ENCODE measurements at regions not wholly inside any gene's neighbourhood (a gene's known extent, or its start where the extent isn't known, plus 50 kb on each side); places are given as distances from the start of the nearest gene placed in this dataset.
"Not testable (repeated sequence)": the region's sequence is repeated elsewhere in the genome, so short reads cannot be mapped to it uniquely, and the experiment has no call there.

DNA sequence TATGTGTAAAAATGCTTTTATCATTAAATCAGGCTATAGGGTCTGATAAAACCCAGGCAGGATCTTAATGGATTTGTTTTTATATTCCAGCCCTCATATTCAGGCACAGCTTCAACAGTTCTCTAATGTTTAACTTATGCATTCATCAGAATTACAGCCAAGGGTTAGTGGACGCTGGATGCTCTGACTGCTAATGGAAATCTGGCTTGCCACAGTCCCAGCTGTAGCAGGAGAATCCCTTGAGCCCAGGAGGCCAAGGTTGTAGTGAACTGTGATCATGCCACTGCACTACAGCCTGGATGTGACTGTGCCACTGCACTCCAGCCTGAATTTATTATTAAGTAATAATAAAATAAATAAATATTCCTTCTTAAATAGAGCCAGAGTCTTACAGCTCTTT, 98.0 kb downstream of the SLC25A46 start:
- Histone ChIP-seq H2AFZ (no peak overlapping the region), H4K20me1 (ENCODE audit: insufficient read depth) (no peaks in the 10 kb centered on the region), H3K27me3 (ENCODE audit: insufficient read depth, low read depth) (no peaks in the 10 kb centered on the region), H3K9me2 (ENCODE audit: insufficient read depth) (no peaks in the 10 kb centered on the region), H3K79me2 (ENCODE audit: low read depth) (no peaks in the 10 kb centered on the region), H3K4me2 (no peak overlapping the region), H3K4me1 (replicated peaks; ENCODE audit: insufficient read depth) (no peaks in the 10 kb centered on the region), H3K36me3 (ENCODE audit: low read depth) (no peaks in the 10 kb centered on the region), H3K27ac (no peak overlapping the region), H3K4me3 (no peak overlapping the region), H3F3A (ENCODE audit: insufficient read depth, low read depth) (no peaks in the 10 kb centered on the region), H3K9me3 (ENCODE audit: insufficient read depth, low read depth) (no peaks in the 10 kb centered on the region)
- POLR2A ChIA-PET (ENCODE audit: unreplicated experiment): no interaction called here
- intact Hi-C loops (cut with micrococcal nuclease; ENCODE audit: unreplicated experiment): no loop called here
- DNase-seq: no peak
- CTCF ChIA-PET: no interaction called here
- no TSS peak for BruUV-seq (replicated peaks)
- TF ChIP-seq, protein P1, sequence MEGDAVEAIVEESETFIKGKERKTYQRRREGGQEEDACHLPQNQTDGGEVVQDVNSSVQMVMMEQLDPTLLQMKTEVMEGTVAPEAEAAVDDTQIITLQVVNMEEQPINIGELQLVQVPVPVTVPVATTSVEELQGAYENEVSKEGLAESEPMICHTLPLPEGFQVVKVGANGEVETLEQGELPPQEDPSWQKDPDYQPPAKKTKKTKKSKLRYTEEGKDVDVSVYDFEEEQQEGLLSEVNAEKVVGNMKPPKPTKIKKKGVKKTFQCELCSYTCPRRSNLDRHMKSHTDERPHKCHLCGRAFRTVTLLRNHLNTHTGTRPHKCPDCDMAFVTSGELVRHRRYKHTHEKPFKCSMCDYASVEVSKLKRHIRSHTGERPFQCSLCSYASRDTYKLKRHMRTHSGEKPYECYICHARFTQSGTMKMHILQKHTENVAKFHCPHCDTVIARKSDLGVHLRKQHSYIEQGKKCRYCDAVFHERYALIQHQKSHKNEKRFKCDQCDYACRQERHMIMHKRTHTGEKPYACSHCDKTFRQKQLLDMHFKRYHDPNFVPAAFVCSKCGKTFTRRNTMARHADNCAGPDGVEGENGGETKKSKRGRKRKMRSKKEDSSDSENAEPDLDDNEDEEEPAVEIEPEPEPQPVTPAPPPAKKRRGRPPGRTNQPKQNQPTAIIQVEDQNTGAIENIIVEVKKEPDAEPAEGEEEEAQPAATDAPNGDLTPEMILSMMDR (conservative IDR thresholded peaks at IDR 0.05): no peak
- no peak for TF ChIP-seq EZH2 (IDR thresholded peaks at IDR 0.05; ENCODE audit: low read depth)

DNA sequence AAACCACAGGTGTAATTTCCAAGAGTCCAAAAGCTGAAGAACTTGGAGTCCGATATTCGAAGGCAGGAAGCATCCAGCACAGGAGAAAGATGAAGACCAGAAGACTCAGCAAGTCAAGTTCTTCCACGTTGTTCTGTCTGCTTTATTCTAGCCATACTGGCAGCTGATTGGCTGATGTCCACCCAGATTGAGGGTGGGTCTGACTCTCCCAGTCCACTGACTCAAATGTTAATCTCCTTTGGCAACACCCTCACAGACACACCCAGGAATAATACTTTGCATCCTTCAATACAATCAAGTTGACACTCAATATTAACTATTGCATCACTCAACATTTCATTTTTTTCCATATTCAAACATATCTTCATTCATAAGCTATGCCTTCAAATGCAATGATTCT, 99.5 kb downstream of the SLC25A46 start:
- BruUV-seq (replicated peaks); H3K4me3 ChIP-seq; DNase-seq; H3K9me2 ChIP-seq (ENCODE audit: insufficient read depth); H3K4me1 ChIP-seq (replicated peaks; ENCODE audit: insufficient read depth); CTCF ChIA-PET; H3K27ac ChIP-seq; H3K27me3 ChIP-seq (ENCODE audit: insufficient read depth, low read depth); H3K9me3 ChIP-seq (ENCODE audit: insufficient read depth, low read depth); H2AFZ ChIP-seq; H3F3A ChIP-seq (ENCODE audit: insufficient read depth, low read depth); H3K4me2 ChIP-seq; H4K20me1 ChIP-seq (ENCODE audit: insufficient read depth); H3K36me3 ChIP-seq (ENCODE audit: low read depth); H3K79me2 ChIP-seq (ENCODE audit: low read depth); intact Hi-C loops (cut with micrococcal nuclease; ENCODE audit: unreplicated experiment); POLR2A ChIA-PET (ENCODE audit: unreplicated experiment): not testable (repeated sequence)

DNA sequence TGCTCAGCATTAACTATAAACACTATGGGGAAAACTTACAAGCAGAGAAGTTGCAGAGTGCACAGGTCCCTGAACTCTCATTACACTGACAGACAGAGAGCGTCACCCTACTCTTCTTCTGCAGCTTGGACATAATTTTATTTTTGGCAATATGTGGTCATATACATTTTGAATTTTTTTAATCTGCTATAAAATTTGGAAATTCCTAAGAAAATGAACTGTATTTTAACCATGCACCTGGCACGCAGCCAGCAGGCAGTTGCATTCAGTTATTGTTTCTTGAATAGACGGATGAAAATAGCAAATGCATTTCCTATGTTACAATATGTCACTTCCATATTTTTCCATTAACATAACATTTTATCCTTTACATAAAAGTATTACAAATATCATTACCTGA, 100.2 kb downstream of the SLC25A46 start:
- no peaks in the 10 kb centered on the region for H3K9me2 ChIP-seq (ENCODE audit: insufficient read depth)
- CTCF ChIA-PET: no interaction called here
- H4K20me1 ChIP-seq (ENCODE audit: insufficient read depth): no peaks in the 10 kb centered on the region
- no peaks in the 10 kb centered on the region for H3K79me2 ChIP-seq (ENCODE audit: low read depth)
- H3K4me3 ChIP-seq: no peak overlapping the region
- no peaks in the 10 kb centered on the region for H3K4me1 ChIP-seq (replicated peaks; ENCODE audit: insufficient read depth)
- POLR2A ChIA-PET (ENCODE audit: unreplicated experiment): no interaction called here
- no peak overlapping the region for H3K27ac ChIP-seq
- no peaks in the 10 kb centered on the region for H3K9me3 ChIP-seq (ENCODE audit: insufficient read depth, low read depth)
- no peak for TF ChIP-seq EZH2 (IDR thresholded peaks at IDR 0.05; ENCODE audit: low read depth)
- TF ChIP-seq, protein P1 (conservative IDR thresholded peaks at IDR 0.05): no peak
- no peaks in the 10 kb centered on the region for H3F3A ChIP-seq (ENCODE audit: insufficient read depth, low read depth)
- no peak overlapping the region for H3K4me2 ChIP-seq
- no peak overlapping the region for H2AFZ ChIP-seq
- DNase-seq: no peak
- intact Hi-C loops (cut with micrococcal nuclease; ENCODE audit: unreplicated experiment): no loop called here
- no TSS peak for BruUV-seq (replicated peaks)
- no peaks in the 10 kb centered on the region for H3K27me3 ChIP-seq (ENCODE audit: insufficient read depth, low read depth)
- H3K36me3 ChIP-seq (ENCODE audit: low read depth): no peaks in the 10 kb centered on the region

DNA sequence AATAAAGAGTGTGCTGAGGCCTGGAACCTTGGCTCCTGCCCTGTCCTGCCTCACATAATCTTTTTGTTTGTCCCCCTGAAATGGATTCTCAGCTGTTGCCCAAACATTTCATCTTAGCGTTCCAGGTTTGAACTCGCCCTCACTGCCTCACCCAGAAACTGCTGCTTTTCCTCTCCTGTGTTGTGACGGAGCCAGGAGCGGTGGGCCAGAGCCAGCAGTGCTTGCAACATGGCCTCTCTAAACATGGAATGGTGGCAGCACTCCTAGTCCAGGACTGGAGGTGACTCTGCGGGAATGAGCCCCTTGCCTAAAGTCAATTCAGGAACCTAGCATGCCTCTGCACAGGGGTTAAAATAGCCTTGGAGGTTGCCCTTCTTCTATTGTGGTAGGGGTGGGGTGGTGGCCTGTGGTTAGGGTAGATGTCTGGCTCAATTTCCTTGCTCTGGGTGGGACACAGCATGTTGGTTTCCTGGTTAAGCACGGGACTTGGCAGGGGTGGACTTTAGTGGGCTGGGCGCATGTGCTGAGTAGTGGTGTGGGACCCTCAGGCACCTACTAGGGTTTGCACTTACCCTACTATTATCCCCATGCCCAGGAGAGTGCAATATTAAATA, 101.6 kb downstream of the SLC25A46 start:
- no peak overlapping the region for H3K4me2 ChIP-seq
- H2AFZ ChIP-seq: no peak overlapping the region

More for the DNA sequence above, 101.6 kb downstream of the SLC25A46 start:
- no peak overlapping the region for H3K27ac ChIP-seq
- no peaks in the 10 kb centered on the region for H3K36me3 ChIP-seq (ENCODE audit: low read depth)
- H3K27me3 ChIP-seq (ENCODE audit: insufficient read depth, low read depth): no peaks in the 10 kb centered on the region
- no peaks in the 10 kb centered on the region for H4K20me1 ChIP-seq (ENCODE audit: insufficient read depth)
- H3K79me2 ChIP-seq (ENCODE audit: low read depth): no peaks in the 10 kb centered on the region
- POLR2A ChIA-PET (ENCODE audit: unreplicated experiment): no interaction called here
- intact Hi-C loops (cut with micrococcal nuclease; ENCODE audit: unreplicated experiment): no loop called here
- H3K9me3 ChIP-seq (ENCODE audit: insufficient read depth, low read depth): no peaks in the 10 kb centered on the region
- CTCF ChIA-PET: no interaction called here
- no peaks in the 10 kb centered on the region for H3F3A ChIP-seq (ENCODE audit: insufficient read depth, low read depth)
- H3K4me3 ChIP-seq: no peak overlapping the region
- H3K4me1 ChIP-seq (replicated peaks; ENCODE audit: insufficient read depth): no peaks in the 10 kb centered on the region
- H3K9me2 ChIP-seq (ENCODE audit: insufficient read depth): no peaks in the 10 kb centered on the region
- DNase-seq: no peak
- BruUV-seq (replicated peaks): no TSS peak
- no peak for TF ChIP-seq EZH2 (IDR thresholded peaks at IDR 0.05; ENCODE audit: low read depth)
- TF ChIP-seq, protein P1 (conservative IDR thresholded peaks at IDR 0.05): no peak
